VCaP (cell line): ENCODE measurements at regions not wholly inside any gene's neighbourhood (a gene's known extent, or its start where the extent isn't known, plus 50 kb on each side); places are given as distances from the start of the nearest gene placed in this dataset.

ENCODE experiments used
- H3K27ac ChIP-seq: fragments of 450-650 bp; 2 replicates; pipeline ENCODE4 v1.5.1; 2017
- CTCF ChIP-seq: fragments of 450-650 bp; conservative IDR thresholded peaks from 2 replicates; pipeline ENCODE4 v1.5.1; 2017; ENCODE audit warnings: mild to moderate bottlenecking, moderate library complexity

- TF ChIP-seq CTCF = no peak
- H3K27ac ChIP-seq = no peak overlapping the region
Measured at GRCh38 chr12:4969405-4969804, 59.7 kb downstream of the KCNA1 start.

- no peak overlapping the region for H3K27ac ChIP-seq
- no peak for TF ChIP-seq CTCF
Measured at GRCh38 chr12:4974217-4974616, 64.5 kb downstream of the KCNA1 start.

- 0 out of 2 replicates have a peak, but pooled peaks have one; percentile 26 for TF ChIP-seq CTCF
- no peak overlapping the region for H3K27ac ChIP-seq
Measured at GRCh38 chr12:4975574-4975973, 65.9 kb downstream of the KCNA1 start.

- H3K27ac ChIP-seq = no peak overlapping the region
- TF ChIP-seq CTCF = no peak
Measured at GRCh38 chr12:4977102-4977501, 66.6 kb upstream of the KCNA5 start.

- no peak overlapping the region for H3K27ac ChIP-seq
- no peak for TF ChIP-seq CTCF
Measured at GRCh38 chr12:4978737-4979136, 64.9 kb upstream of the KCNA5 start.

GRCh38 chr12:4979737-4980136 lies 63.9 kb upstream of the KCNA5 start:
- TF ChIP-seq CTCF = no peak
- no peak overlapping the region for H3K27ac ChIP-seq

GRCh38 chr12:4984344-4984743 lies 59.3 kb upstream of the KCNA5 start:
- H3K27ac ChIP-seq = no peak overlapping the region
- no peak for TF ChIP-seq CTCF

- no peak overlapping the region for H3K27ac ChIP-seq
- TF ChIP-seq CTCF = no peak
Measured at GRCh38 chr12:4984971-4985370, 58.7 kb upstream of the KCNA5 start.
